CD4-positive, alpha-beta T cell treated with Interferon alpha-2 for 1 hour (primary cell): ENCODE measurements at regions not wholly inside any gene's neighbourhood (a gene's known extent, or its start where the extent isn't known, plus 50 kb on each side); places are given as distances from the start of the nearest gene placed in this dataset.

ENCODE experiments used
- DNase-seq, 2 donors: peaks; one replicate each; pipeline ENCODE4 v3.0.0-alpha.2; 2020 to 2022

DNA sequence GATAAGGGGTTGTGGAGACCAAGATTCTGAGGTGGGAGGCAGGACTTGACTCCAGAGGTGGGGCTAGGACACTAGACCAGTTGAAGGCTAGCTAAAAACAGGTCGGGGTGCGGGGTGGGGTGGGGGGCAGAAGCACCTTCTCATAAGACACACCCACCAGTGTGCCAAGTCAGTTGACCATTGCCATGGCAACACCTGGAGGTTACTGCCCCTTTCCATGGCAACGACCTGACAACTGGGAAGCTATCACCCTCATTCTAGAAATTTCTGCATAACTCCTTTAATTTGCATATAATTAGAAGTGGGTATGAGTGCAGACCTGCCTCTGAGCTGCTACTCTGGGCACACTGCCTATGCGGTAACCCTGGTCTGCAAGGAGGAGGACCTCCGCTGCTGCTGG is 53.9 kb upstream of the ALOX12 start:
- DNase-seq: no peak

- no peak for DNase-seq
Observed at GRCh38 chr17:6943406-6943805, 52.4 kb upstream of the ALOX12 start.
